ENCODE measurements at regions not wholly inside any gene's neighbourhood (a gene's known extent, or its start where the extent isn't known, plus 50 kb on each side); places are given as distances from the start of the nearest gene placed in this dataset.

GRCh38 chr10:65670087-65670486 is 1255.7 kb upstream of the LRRTM3 start:
- TF ChIP-seq POLR2A (IDR thresholded peaks at IDR 0.05) (no peak), CTCF (IDR thresholded peaks at IDR 0.05) (no peak)

Data from esophagus squamous epithelium (tissue), 4 donors.